D721Med (cell line): ENCODE measurements at regions not wholly inside any gene's neighbourhood (a gene's known extent, or its start where the extent isn't known, plus 50 kb on each side); places are given as distances from the start of the nearest gene placed in this dataset.

Experiments used
- DNase-seq: peaks from one replicate; pipeline ENCODE4 v3.0.0; 2011; ENCODE audit warnings: low spot score; ENCODE audit not compliant: insufficient read length
- FAIRE-seq: peaks from 2 replicates; lab custom pipeline; 2011; peaks lifted over from hg19 to GRCh38; lab: Jason Lieb, UNC
- CTCF ChIP-seq: IDR thresholded peaks from 2 replicates; pipeline ENCODE4 v1.5.1; 2012; ENCODE audit warnings: mild to moderate bottlenecking, control low read depth; ENCODE audit not compliant: insufficient read depth; ENCODE audit errors: missing control alignments

GRCh38 chr4:26113339-26113940 lies 199.4 kb downstream of the SMIM20 start:
- no peak for FAIRE-seq
- no peak for TF ChIP-seq CTCF
- DNase-seq = no peak

- TF ChIP-seq CTCF = no peak
- FAIRE-seq = no peak
- DNase-seq = no peak
These were observed 202.0 kb downstream of the SMIM20 start for GRCh38 chr4:26116057-26116456.

- no peak for DNase-seq
- no peak for FAIRE-seq
- TF ChIP-seq CTCF = no peak
These were observed 200.6 kb upstream of the RBPJ start for GRCh38 chr4:26120098-26120825.

GRCh38 chr4:26122690-26123089 lies 198.1 kb upstream of the RBPJ start:
- TF ChIP-seq CTCF = no peak
- no peak for FAIRE-seq

GRCh38 chr4:26124753-26125321 lies 196.0 kb upstream of the RBPJ start:
- DNase-seq (no peak), FAIRE-seq (no peak)
- no peak for TF ChIP-seq CTCF

More at GRCh38 chr4:26122690-26123089, 198.1 kb upstream of the RBPJ start:
- no peak for DNase-seq

GRCh38 chr4:26126143-26126718 lies 194.6 kb upstream of the RBPJ start:
- FAIRE-seq (no peak), DNase-seq (no peak)
- no peak for TF ChIP-seq CTCF
